Epithelial cell of proximal tubule (primary cell): ENCODE measurements at regions not wholly inside any gene's neighbourhood (a gene's known extent, or its start where the extent isn't known, plus 50 kb on each side); places are given as distances from the start of the nearest gene placed in this dataset.

Experiments used
- DNase-seq: peaks from one replicate; pipeline ENCODE4 v3.0.0-alpha.2; 2011; ENCODE audit warnings: low read depth
- H3K4me3 ChIP-seq: 2 replicates; pipeline ENCODE4 v1.5.1; 2011; ENCODE audit warnings: low read depth, mild to moderate bottlenecking, low read length
- CTCF ChIP-seq: conservative IDR thresholded peaks from 2 replicates; pipeline ENCODE4 v1.5.1; 2012; ENCODE audit warnings: low read depth, mild to moderate bottlenecking, low read length

DNA sequence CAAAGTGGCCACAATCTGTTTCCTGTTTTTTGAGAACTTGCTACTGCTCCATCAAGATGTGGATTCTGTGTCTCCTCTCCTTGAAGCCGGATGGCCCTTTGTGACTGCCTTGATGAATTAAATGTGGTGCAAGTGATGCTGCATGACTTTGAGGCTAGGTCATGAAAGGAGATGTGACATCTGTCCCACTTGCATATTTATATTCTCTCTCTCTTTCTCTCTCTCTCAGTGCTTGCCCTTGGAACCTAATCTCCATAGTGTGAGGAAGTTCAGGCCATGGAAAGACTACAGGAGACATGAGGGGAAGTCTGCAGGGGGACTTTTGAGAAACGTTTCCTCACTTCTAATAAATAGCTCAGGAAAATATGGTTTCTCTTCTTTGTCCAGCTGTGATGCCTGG lies 50.0 kb upstream of the ADPGK start:
- no peak overlapping the region for H3K4me3 ChIP-seq
- TF ChIP-seq CTCF: no peak
- no peak for DNase-seq
